Smooth muscle cell (in vitro differentiated cells): ENCODE measurements at regions not wholly inside any gene's neighbourhood (a gene's known extent, or its start where the extent isn't known, plus 50 kb on each side); places are given as distances from the start of the nearest gene placed in this dataset.

Source experiments
- DNase-seq: peaks from one replicate; lab custom pipeline; 2025; ENCODE audit not compliant: unreplicated experiment; lab: John Stamatoyannopoulos, UW
- H2AFZ ChIP-seq: fragments of 200-600 bp; sonication (generic); 2 replicates; pipeline ENCODE4 v1.6.0; 2016; ENCODE audit warnings: antibody characterized with exemption, low read depth, mild to moderate bottlenecking
- H3F3A ChIP-seq: fragments of 200-600 bp; sonication (generic); 2 replicates; pipeline ENCODE4 v1.6.0; 2017; ENCODE audit warnings: antibody characterized with exemption, low read depth
- H3K27ac ChIP-seq: fragments of 200-600 bp; sonication (generic); 2 replicates; pipeline ENCODE4 v1.5.1; 2016; ENCODE audit warnings: low read depth, mild to moderate bottlenecking
- H3K27me3 ChIP-seq: fragments of 200-600 bp; sonication (generic); 2 replicates; pipeline ENCODE4 v1.6.1; 2016; ENCODE audit warnings: low read depth, mild to moderate bottlenecking
- H3K36me3 ChIP-seq: fragments of 200-600 bp; sonication (generic); 2 replicates; pipeline ENCODE4 v1.5.1; 2016; ENCODE audit warnings: low read depth
- H3K4me1 ChIP-seq: fragments of 200-600 bp; sonication (generic); 2 replicates; pipeline ENCODE4 v1.5.1; 2016; ENCODE audit warnings: low read depth
- H3K4me2 ChIP-seq: fragments of 200-600 bp; sonication (generic); 2 replicates; pipeline ENCODE4 v1.6.0; 2016; ENCODE audit warnings: mild to moderate bottlenecking
- H3K4me3 ChIP-seq: fragments of 200-600 bp; sonication (generic); 2 replicates; pipeline ENCODE4 v1.5.1; 2016; ENCODE audit warnings: mild to moderate bottlenecking
- H3K79me2 ChIP-seq: fragments of 200-600 bp; sonication (generic); 2 replicates; pipeline ENCODE4 v1.6.0; 2016; ENCODE audit warnings: low read depth, mild to moderate bottlenecking
- H3K9ac ChIP-seq: fragments of 200-600 bp; sonication (generic); 2 replicates; pipeline ENCODE4 v1.6.0; 2016; ENCODE audit warnings: low read depth
- H3K9me3 ChIP-seq: fragments of 200-600 bp; sonication (generic); replicated peaks from 2 replicates; pipeline ENCODE4 v1.5.1; 2016; ENCODE audit warnings: low read depth
- H4K20me1 ChIP-seq: fragments of 200-600 bp; sonication (generic); 2 replicates; pipeline ENCODE4 v1.6.0; 2016; ENCODE audit warnings: low read depth
- WGBS: methylation state at CpG from one replicate; pipeline ENCODE4 v1.1.7; 2016; ENCODE audit warnings: low lambda C conversion rate; 5-methylcytosine and 5-hydroxymethylcytosine counted together
- TF ChIP-seq, protein P1 (sequence below): fragments of 200-600 bp; sonication (generic); IDR thresholded peaks from 2 replicates; pipeline ENCODE4 v1.5.1; 2017; ENCODE audit warnings: borderline replicate concordance, mild to moderate bottlenecking, antibody characterized with exemption; ENCODE audit not compliant: insufficient read depth, poor library complexity, severe bottlenecking

GRCh38 chr2:52335727-52336126 is 1303.8 kb upstream of the NRXN1 start:
- no peak overlapping the region for H3K9ac ChIP-seq
- no peak overlapping the region for H3K4me3 ChIP-seq
- no peak for DNase-seq
- no peak overlapping the region for H2AFZ ChIP-seq
- WGBS = 65% methylated on average over 1 of the region's 1 CpG
- no peak overlapping the region for H3K4me2 ChIP-seq
- H3K36me3 ChIP-seq = no peaks in the 10 kb centered on the region
- peaks cover 14% of the 10 kb centered on the region for H3K4me1 ChIP-seq
- no peak overlapping the region for H3K27ac ChIP-seq
- H3F3A ChIP-seq = no peaks in the 10 kb centered on the region
- H3K9me3 ChIP-seq = no peaks in the 10 kb centered on the region
- H3K27me3 ChIP-seq = no peaks in the 10 kb centered on the region
- H3K79me2 ChIP-seq = no peaks in the 10 kb centered on the region
- TF ChIP-seq, protein P1, sequence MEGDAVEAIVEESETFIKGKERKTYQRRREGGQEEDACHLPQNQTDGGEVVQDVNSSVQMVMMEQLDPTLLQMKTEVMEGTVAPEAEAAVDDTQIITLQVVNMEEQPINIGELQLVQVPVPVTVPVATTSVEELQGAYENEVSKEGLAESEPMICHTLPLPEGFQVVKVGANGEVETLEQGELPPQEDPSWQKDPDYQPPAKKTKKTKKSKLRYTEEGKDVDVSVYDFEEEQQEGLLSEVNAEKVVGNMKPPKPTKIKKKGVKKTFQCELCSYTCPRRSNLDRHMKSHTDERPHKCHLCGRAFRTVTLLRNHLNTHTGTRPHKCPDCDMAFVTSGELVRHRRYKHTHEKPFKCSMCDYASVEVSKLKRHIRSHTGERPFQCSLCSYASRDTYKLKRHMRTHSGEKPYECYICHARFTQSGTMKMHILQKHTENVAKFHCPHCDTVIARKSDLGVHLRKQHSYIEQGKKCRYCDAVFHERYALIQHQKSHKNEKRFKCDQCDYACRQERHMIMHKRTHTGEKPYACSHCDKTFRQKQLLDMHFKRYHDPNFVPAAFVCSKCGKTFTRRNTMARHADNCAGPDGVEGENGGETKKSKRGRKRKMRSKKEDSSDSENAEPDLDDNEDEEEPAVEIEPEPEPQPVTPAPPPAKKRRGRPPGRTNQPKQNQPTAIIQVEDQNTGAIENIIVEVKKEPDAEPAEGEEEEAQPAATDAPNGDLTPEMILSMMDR = no peak
- H4K20me1 ChIP-seq = no peaks in the 10 kb centered on the region

- no peaks in the 10 kb centered on the region for H3F3A ChIP-seq
- no peaks in the 10 kb centered on the region for H3K27me3 ChIP-seq
- peaks cover 2% of the 10 kb centered on the region for H3K9me3 ChIP-seq
- no peak overlapping the region for H2AFZ ChIP-seq
- H3K27ac ChIP-seq = no peak overlapping the region
- H4K20me1 ChIP-seq = no peaks in the 10 kb centered on the region
- H3K79me2 ChIP-seq = no peaks in the 10 kb centered on the region
- H3K9ac ChIP-seq = no peak overlapping the region
- WGBS = 87% methylated on average over 4 of the region's 4 CpGs
- no peaks in the 10 kb centered on the region for H3K36me3 ChIP-seq
- TF ChIP-seq, protein P1 = no peak
- H3K4me3 ChIP-seq = no peak overlapping the region
- DNase-seq = no peak
- no peak overlapping the region for H3K4me2 ChIP-seq
- peaks cover 5% of the 10 kb centered on the region for H3K4me1 ChIP-seq
Observed at GRCh38 chr2:52334185-52334584, 1302.3 kb upstream of the NRXN1 start.

DNA sequence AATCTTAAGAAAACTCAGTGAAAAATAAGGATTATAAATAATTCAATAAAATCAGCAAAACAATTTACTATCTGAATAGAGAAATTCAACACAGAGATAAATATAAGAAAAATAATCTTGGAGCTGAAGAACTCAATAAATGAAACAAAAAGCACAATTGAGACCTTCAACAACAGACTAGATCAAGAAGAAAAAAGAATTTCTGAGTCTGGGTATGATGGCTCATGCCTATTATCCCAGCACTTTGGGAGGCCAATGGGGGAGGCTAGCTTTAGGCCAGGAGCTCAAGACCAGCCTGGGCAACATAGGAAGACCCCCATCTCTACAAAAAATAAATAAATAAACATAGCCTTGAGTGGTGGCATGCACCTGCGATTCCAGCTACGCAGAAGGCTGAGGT is 1295.7 kb upstream of the NRXN1 start:
- TF ChIP-seq, protein P1 = no peak

DNA sequence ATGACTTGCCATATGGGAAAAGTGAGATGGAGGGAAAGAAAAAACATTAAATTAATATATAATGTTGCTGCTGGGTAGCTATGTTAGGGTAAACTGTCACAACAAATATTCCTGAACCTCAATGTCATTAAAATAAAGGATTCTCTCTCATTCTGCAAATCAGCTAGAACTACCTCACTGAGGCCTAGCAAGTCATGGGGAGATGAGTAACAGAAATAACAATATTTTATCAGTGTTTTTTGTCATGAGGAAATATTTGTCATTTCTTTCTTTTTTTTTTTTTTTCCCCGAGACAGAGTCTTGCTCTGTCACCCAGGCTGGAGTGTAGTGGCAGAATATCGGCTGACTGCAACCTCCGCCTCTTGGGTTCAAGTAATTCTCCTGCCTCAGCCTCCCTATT is 1282.3 kb upstream of the NRXN1 start:
- Histone ChIP-seq H3K9ac (no peak overlapping the region), H3K4me2 (no peak overlapping the region), H3K27ac (no peak overlapping the region), H3K4me3 (no peak overlapping the region), H3F3A (no peaks in the 10 kb centered on the region), H3K9me3 (no peaks in the 10 kb centered on the region), H3K36me3 (no peaks in the 10 kb centered on the region), H2AFZ (no peak overlapping the region), H4K20me1 (no peaks in the 10 kb centered on the region), H3K4me1 (peaks cover 10% of the 10 kb centered on the region), H3K79me2 (no peaks in the 10 kb centered on the region), H3K27me3 (no peaks in the 10 kb centered on the region)
- 98% methylated on average over 3 of the region's 3 CpGs for WGBS
- no peak for DNase-seq
- TF ChIP-seq, protein P1 = no peak

More for the DNA sequence above, 1295.7 kb upstream of the NRXN1 start:
- Histone ChIP-seq H3K9me3 (peaks cover 8% of the 10 kb centered on the region), H4K20me1 (no peaks in the 10 kb centered on the region), H3K36me3 (no peaks in the 10 kb centered on the region), H3K4me2 (no peak overlapping the region), H3K4me3 (no peak overlapping the region), H3K27me3 (no peaks in the 10 kb centered on the region), H2AFZ (no peak overlapping the region), H3K79me2 (no peaks in the 10 kb centered on the region), H3K4me1 (no peaks in the 10 kb centered on the region), H3K9ac (no peak overlapping the region), H3F3A (no peaks in the 10 kb centered on the region), H3K27ac (no peak overlapping the region)
- DNase-seq = no peak
- WGBS = 100% methylated on average over 2 of the region's 2 CpGs
